ENCODE measurements at regions not wholly inside any gene's neighbourhood (a gene's known extent, or its start where the extent isn't known, plus 50 kb on each side); places are given as distances from the start of the nearest gene placed in this dataset.
"Not testable (repeated sequence)": the region's sequence is repeated elsewhere in the genome, so short reads cannot be mapped to it uniquely, and the experiment has no call there.

- no peak for DNase-seq (ENCODE audit: low read depth, low spot score)
- no peak overlapping the region for H3K4me3 ChIP-seq (ENCODE audit: low read depth, low read length)
- in situ Hi-C loops (cut with HindIII; ENCODE audit: low sequenced_read_pairs), result no loop called here
- TF ChIP-seq CTCF (IDR thresholded peaks at IDR 0.05; ENCODE audit: low read depth, low read length), result peak; percentile 21
Measured at GRCh38 chr6:73985891-73986290, 289.9 kb downstream of the CD109 start.

- no peak for DNase-seq (ENCODE audit: low read depth, low spot score)
- no peak overlapping the region for H3K4me3 ChIP-seq (ENCODE audit: low read depth, low read length)
- in situ Hi-C loops (cut with HindIII; ENCODE audit: low sequenced_read_pairs), result no loop called here
- no peak for TF ChIP-seq CTCF (IDR thresholded peaks at IDR 0.05; ENCODE audit: low read depth, low read length)
Measured at GRCh38 chr6:73984571-73985210, 288.7 kb downstream of the CD109 start.

- in situ Hi-C loops (cut with HindIII; ENCODE audit: low sequenced_read_pairs), result no loop called here
- DNase-seq (ENCODE audit: low read depth, low spot score), result no peak
- no peak overlapping the region for H3K4me3 ChIP-seq (ENCODE audit: low read depth, low read length)
- no peak for TF ChIP-seq CTCF (IDR thresholded peaks at IDR 0.05; ENCODE audit: low read depth, low read length)
Measured at GRCh38 chr6:73983367-73983766, 287.4 kb downstream of the CD109 start.

- no peak for TF ChIP-seq CTCF (IDR thresholded peaks at IDR 0.05; ENCODE audit: low read depth, low read length)
- in situ Hi-C loops (cut with HindIII; ENCODE audit: low sequenced_read_pairs), result no loop called here
Measured at GRCh38 chr6:73980096-73980495, 284.1 kb downstream of the CD109 start.

GRCh38 chr6:73978330-73978729 is 282.3 kb downstream of the CD109 start:
- no peak for TF ChIP-seq CTCF (IDR thresholded peaks at IDR 0.05; ENCODE audit: low read depth, low read length)

More at GRCh38 chr6:73980096-73980495, 284.1 kb downstream of the CD109 start:
- no peak overlapping the region for H3K4me3 ChIP-seq (ENCODE audit: low read depth, low read length)
- DNase-seq (ENCODE audit: low read depth, low spot score), result no peak

GRCh38 chr6:73972518-73972917 is 276.5 kb downstream of the CD109 start:
- H3K4me3 ChIP-seq (ENCODE audit: low read depth, low read length); in situ Hi-C loops (cut with HindIII; ENCODE audit: low sequenced_read_pairs); DNase-seq (ENCODE audit: low read depth, low spot score): not testable (repeated sequence)

More at GRCh38 chr6:73978330-73978729, 282.3 kb downstream of the CD109 start:
- no peak for DNase-seq (ENCODE audit: low read depth, low spot score)
- in situ Hi-C loops (cut with HindIII; ENCODE audit: low sequenced_read_pairs), result no loop called here
- H3K4me3 ChIP-seq (ENCODE audit: low read depth, low read length), result no peak overlapping the region

GRCh38 chr6:73969971-73970970 is 274.3 kb downstream of the CD109 start:
- TF ChIP-seq CTCF (IDR thresholded peaks at IDR 0.05; ENCODE audit: low read depth, low read length), result peak; percentile 67
- DNase-seq (ENCODE audit: low read depth, low spot score), result peak; percentile 67
- H3K4me3 ChIP-seq (ENCODE audit: low read depth, low read length), result no peak overlapping the region
- in situ Hi-C loops (cut with HindIII; ENCODE audit: low sequenced_read_pairs), result no loop called here

All from astrocyte of the spinal cord (primary cell).